H1 (cell line): ENCODE measurements at regions not wholly inside any gene's neighbourhood (a gene's known extent, or its start where the extent isn't known, plus 50 kb on each side); places are given as distances from the start of the nearest gene placed in this dataset.

Source experiments
- GABPA ChIP-seq: IDR thresholded peaks from 2 replicates; pipeline ENCODE4 v1.6.1; 2011; ENCODE audit warnings: mild to moderate bottlenecking, low read length, moderate library complexity, borderline replicate concordance; ENCODE audit not compliant: insufficient read depth

- TF ChIP-seq GABPA = no peak
Measured at GRCh38 chr6:156556811-156557210, 220.4 kb upstream of the ARID1B start (continued).
